HuH-7 (cell line): ENCODE measurements at regions not wholly inside any gene's neighbourhood (a gene's known extent, or its start where the extent isn't known, plus 50 kb on each side); places are given as distances from the start of the nearest gene placed in this dataset.

Experiments used
- DNase-seq: peaks from one replicate; pipeline ENCODE4 v3.0.0; 2011; ENCODE audit warnings: low spot score

- DNase-seq, result no peak
These were observed 678.1 kb downstream of the UQCRFS1 start for GRCh38 chr19:28534766-28535351.

DNA sequence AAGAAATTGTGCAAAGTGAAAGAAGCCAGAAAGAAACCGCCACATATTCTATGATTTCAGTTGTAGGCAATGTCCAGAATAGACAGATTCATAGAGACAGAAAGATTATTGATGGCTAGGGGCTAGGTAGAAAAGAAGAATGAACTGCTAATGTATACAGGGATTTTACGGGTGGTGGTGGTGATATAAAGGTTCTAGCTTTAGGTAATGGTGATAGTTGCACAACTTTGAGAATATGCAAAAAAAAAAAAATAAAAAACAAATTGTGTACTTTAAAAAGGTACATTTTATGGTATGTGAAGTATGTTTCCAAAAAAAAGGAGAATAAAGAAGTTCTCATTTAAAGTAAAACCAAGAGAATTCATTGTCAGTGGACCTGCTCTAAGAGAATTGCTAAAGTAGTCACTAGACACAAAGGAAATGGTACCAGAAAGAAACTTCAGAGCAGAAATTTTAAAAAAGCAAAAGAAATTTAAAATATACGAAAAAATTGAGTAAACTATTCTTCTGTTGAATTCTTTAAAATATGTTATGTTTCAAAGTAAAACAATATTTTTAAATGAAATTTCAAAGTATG is 680.1 kb downstream of the UQCRFS1 start:
- DNase-seq, result no peak

GRCh38 chr19:28531979-28532378 is 681.0 kb downstream of the UQCRFS1 start:
- DNase-seq, result no peak

DNA sequence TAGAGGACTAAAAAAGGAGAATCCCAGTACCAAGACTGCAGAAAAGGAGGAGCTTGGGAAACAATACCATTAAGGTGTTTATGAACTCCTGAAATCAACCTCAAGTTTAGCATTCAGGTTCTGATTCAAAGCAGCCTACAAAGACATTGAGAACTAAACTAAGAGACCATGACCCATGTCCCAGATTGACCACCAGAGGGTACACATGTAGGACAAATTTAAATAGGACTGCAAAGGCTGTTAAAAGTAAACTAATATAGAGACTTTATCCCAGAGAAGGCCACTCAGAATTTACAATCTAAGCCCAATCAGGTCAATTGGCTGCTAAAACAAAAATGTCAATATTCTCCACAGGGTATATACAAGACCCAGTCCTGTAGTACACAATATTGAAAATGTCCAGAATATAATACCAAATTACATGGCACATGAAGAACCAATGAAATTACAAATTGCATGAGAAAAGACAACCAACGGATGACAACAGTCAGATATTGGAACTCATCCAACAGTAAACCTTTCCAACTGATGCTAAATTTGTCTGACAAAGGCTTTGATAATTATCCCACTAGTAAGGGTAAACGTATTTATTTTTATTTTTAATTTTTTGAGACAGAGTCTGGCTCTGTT is 682.4 kb downstream of the UQCRFS1 start:
- no peak for DNase-seq

DNA sequence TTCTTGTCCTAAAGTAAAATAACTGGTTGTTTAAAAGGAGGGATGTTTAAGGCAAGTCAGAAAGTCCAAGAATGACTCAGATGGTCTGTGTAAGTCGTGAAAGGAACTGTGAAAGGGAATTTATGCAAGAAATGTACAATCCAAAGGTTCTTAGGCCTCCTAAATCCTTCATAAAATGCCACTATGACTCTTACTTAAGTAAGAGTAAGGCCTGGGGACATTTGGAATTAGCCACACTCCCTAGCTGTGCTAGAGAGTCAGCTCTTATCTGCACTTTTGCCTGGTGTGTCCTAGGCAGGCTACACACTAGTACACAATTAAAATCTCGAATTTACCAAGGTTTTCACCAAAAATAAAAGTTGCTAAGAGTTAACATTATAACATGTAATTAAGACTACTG is 686.9 kb downstream of the UQCRFS1 start:
- no peak for DNase-seq

DNA sequence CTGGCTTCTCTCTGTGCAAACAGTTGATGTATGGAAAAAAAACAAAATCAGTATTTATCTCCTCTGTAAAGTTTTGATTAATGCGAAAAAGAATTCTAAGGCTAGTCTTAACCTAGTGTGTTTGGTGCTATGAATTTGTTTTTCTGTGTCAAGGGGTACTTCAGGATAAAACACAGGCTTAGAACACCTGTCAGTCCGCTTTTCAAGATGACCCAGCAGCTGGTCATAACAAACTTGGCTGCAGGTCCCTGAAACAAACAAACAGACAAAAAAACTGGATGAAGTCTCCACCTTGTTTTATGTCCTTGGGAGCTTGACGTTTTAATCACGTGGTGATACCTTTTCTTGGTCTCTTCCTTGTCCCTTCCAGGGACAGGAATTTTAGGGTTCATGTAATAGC is 689.3 kb downstream of the UQCRFS1 start:
- DNase-seq, result no peak

GRCh38 chr19:28522545-28522922 is 690.4 kb downstream of the UQCRFS1 start:
- DNase-seq, result no peak

GRCh38 chr19:28521614-28522544 is 691.1 kb downstream of the UQCRFS1 start:
- no peak for DNase-seq

- no peak for DNase-seq
These were observed 691.9 kb downstream of the UQCRFS1 start for GRCh38 chr19:28520998-28521568.

DNA sequence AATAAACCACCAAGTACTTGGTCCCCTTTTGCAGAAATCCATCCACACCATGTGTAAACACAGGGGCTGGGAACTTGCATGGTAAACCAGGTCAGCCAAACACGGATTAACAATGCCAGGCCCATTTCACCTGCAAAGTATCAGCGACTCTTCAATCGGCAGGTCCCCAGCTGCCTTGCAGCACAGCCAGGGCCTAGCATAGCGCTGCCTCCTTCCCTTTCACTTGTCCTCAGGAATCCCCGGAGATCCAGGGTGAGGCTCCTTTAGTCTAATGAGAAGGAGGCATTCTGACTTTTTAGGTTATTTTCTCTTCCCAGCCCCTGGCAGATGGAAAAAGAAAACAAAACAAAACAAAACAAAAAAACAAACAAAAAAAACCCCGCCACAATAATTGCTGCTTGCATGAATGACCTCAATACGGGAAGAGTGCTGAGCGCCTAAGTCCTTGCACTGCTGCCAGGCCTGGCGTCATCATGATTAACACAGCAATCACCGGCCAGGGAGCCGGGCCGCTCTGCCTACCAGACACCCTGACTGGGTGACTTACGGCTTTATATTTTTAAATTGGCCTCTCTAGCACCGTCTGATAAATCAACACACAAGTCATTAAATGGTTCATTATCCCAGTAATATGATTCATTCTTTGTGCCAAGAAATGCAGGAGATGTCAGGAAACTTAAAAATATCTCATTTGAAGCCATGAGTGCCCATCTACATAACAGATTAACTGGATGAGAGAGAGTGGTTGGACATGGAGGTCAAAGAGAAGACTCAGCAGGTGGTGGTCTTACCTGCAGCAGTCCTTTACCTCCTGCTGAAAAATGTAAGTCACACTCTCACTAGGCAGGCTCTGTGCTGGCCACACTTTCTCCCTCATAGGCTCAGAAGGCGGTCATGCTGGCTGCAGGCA is 692.7 kb downstream of the UQCRFS1 start:
- no peak for DNase-seq

- DNase-seq, result no peak
These were observed 693.7 kb downstream of the UQCRFS1 start for GRCh38 chr19:28519218-28519779.

DNA sequence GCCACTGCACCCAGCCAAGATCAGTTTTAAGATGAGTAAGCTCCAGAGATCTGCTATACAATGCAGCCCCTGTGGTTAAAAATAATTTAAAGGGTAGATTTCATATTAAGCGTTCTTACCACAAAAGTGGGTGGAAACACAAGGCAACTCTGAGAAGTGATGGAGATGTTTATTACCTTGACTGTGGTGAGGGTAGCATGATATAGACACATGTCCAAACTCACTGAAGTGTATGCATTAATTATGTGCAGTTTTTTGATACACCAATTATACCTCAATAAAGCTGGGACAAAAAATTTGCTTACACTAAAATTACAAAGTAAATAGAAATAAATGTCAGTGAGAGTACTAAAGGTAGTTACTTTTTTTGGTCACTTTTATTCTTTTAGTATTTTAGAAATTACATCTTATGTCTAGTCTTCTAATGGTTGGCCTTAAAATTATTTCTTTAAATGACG is 696.5 kb downstream of the UQCRFS1 start:
- DNase-seq, result no peak

DNA sequence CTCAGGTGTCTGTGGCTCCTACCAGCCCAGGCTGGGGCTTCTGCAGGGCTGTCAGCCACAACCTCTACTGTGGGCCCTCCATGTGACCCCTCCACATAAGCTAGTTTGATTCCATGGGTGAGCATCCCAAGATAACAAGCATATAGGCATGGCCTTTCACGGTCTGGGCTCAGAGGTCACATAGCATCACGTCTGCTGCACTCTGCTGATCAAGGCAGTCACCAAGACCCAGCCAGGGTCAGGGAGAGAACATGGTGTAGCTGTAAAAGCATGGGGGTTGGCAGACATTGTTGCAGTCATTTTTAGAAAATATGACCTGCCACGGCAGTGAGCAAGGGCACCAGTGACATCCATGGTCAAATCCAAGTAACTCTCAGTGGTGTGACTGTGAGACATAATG is 698.8 kb downstream of the UQCRFS1 start:
- DNase-seq, result no peak

DNA sequence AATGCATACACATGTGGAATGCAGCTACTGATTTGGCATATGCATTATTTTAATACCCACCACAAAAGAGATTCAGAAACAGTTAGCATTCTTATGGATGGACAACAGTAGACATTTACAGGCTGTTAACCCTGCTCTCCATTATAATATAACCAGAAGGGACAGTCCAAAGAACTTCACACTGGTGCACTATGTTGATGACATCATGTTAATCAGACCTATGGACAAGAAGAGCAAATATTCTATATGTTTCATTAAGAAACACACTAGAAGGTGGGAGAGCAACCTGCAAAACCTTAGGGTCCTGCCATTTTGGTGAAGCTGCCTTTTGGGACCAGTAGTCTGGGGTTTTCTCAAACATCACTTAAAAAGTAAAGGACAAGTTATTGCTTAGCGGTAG is 701.3 kb downstream of the UQCRFS1 start:
- no peak for DNase-seq

DNA sequence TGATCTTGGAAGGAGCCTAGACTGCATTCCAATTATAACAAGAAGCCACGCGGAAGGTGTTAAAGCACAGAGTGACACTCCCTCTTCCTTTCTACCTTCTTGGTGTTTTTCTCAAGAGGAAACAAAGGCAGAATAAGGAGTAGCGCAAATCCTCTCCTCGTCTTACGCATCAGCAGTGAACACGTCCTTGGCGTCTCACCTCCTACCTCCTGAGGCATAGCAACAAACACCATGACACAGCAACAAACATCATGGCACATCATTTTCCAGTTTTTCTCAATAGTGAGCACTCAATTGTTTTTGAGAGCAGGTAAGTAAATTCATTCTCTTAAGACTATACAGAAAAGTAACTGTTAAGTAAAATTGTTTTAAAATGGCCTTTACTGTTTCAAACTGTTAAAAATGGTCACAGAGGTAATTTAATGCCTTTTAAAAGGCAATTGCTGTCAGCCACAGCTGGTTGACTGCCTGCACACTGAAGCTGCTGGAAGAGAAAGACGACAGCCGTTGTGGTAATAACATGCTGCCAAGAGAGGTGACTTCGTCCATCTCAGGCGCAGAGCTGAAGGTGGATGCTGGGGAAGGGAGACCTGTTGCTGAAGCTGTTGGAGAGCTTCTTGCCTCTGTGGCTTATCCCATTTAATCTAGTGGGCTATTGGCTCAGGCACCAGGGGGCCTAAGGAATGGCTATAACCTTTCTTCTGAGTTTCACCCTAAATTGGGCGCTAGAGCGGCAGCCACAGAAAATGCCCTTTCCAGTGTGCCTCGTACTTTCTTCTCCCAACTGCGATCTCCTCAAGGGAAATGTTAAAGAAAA is 703.7 kb downstream of the UQCRFS1 start:
- no peak for DNase-seq

DNA sequence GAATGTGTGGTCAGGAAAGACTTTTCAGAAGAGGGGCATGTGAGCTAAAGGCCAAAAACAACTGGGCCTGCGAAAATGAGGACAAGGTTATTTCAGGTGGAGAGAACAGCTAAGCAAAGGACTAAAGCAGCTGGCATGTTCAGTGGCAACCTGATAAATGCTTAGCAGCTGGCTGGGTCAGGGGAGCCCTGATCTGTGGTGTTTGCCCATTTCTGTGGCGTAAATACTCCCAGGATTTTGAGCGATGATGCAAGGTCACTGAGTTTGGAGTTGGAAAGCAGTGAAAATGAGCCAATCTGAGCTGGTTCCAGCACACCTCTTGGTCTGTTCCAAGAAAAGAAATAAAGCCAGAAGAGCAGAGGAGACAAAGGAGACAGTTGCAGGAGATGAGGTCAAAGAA is 704.3 kb downstream of the UQCRFS1 start:
- no peak for DNase-seq

DNA sequence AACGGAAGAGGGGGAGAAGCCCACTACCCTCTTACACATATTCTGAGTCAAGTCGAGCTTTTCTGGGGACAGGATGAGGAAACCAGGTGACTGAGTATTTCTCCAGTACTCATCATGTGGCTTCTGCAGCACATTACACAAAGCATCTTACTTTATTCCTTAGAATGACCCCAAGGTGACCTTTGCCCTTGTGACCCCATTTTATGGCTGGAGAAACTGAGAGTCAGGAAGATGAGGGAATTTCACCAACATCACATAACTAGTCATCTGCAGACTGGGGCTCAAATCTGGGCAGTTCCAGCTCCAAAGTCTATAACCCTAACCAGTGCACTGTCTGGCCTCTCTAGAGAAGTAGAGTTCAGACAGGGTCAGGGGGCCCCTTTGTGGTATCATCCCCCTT is 707.0 kb downstream of the UQCRFS1 start:
- DNase-seq, result no peak

GRCh38 chr19:28505134-28505533 is 707.8 kb downstream of the UQCRFS1 start:
- no peak for DNase-seq

DNA sequence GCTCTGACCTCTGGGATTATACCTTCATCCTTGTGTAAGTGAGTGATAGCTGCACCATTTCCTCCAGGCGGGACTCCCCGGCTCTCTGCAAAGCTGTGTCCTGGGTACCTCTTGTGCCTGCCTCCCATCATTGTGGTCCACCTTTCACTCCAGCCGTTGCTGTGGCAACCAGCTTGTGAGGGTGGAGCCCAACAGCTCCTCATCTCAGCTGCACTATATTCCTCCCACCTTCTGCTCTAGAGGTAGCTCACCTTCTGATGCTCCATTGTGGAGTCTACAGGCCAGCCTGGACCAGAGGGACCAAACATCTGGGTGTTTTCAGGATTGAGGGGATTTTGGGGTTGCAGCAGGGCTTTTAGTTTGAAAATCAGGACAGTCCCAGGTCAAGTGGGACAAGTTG is 708.2 kb downstream of the UQCRFS1 start:
- no peak for DNase-seq

GRCh38 chr19:28504139-28504538 is 708.8 kb downstream of the UQCRFS1 start:
- no peak for DNase-seq
